ENCODE measurements at regions not wholly inside any gene's neighbourhood (a gene's known extent, or its start where the extent isn't known, plus 50 kb on each side); places are given as distances from the start of the nearest gene placed in this dataset.

DNA sequence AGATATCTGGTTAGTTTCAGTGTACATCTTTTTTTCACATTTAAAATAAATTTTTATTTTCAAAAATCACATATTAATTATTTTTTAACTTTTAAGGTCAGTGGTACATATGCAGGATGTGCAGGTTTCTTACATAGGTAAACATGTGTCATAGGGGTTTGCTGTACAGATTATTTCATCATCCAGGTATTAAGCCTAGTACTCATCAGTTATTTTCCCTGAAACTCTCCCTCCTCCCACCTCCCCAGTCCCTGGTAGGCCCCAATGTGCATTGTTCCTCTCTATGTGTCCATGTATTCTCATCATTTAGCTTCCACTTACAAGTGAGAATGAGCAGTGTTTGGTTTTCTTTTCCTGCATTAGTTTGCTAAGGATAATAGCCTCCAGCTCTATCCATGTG lies 323.0 kb downstream of the C7orf25 start:
- TF ChIP-seq, protein P1, sequence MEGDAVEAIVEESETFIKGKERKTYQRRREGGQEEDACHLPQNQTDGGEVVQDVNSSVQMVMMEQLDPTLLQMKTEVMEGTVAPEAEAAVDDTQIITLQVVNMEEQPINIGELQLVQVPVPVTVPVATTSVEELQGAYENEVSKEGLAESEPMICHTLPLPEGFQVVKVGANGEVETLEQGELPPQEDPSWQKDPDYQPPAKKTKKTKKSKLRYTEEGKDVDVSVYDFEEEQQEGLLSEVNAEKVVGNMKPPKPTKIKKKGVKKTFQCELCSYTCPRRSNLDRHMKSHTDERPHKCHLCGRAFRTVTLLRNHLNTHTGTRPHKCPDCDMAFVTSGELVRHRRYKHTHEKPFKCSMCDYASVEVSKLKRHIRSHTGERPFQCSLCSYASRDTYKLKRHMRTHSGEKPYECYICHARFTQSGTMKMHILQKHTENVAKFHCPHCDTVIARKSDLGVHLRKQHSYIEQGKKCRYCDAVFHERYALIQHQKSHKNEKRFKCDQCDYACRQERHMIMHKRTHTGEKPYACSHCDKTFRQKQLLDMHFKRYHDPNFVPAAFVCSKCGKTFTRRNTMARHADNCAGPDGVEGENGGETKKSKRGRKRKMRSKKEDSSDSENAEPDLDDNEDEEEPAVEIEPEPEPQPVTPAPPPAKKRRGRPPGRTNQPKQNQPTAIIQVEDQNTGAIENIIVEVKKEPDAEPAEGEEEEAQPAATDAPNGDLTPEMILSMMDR (IDR thresholded peaks at IDR 0.05; ENCODE audit: insufficient read depth, low read length, poor library complexity, severe bottlenecking): no peak
- TF ChIP-seq EZH2phosphoT487 (conservative IDR thresholded peaks at IDR 0.05; ENCODE audit: low read length): no peak

All from SU-DHL-6 (cell line).